ENCODE measurements at regions not wholly inside any gene's neighbourhood (a gene's known extent, or its start where the extent isn't known, plus 50 kb on each side); places are given as distances from the start of the nearest gene placed in this dataset.

DNA sequence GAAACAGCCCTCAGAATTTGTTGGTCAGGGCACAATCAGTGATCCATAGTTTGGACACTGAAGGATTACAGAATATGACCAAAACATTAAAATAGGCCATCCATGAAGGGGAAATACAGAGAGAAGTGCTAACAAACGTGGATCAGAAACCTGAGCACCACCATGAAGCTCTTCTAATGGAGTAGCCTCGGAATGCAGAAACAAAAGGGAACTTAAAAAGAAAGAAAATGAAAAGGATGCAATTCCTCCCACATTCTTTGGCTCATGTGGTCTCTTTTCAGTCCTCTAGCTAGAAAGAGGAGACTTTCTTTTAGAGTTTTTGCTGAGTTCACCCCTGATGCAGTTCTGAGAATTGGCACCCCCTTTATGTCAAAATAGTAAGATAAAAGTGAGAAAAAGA, 989.8 kb upstream of the B3GALT2 start:
- no peaks in the 10 kb centered on the region for H3K36me3 Mint-ChIP-seq (ENCODE audit: low read depth)

DNA sequence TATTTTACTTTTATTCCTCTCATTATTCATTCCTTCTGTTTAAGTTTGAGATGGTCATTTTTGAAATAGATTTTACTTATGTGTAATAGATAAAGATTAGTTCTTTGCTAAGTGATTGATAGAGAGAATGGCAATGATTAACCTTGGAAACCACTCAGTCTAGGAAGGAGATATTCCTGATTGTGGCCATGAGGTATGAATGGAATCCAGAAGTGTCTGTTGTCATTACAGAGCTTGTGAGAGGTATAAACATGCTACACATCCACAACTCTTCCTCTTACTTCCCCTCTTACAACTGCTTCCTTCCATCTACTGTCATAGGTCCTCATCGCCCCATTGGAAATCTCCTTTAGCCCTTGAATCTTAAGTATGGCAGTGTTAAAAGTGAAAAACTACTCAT, 988.8 kb upstream of the B3GALT2 start:
- Mint-ChIP-seq H3K9me3 (peaks cover 8% of the 10 kb centered on the region), H3K27ac (no peak overlapping the region), H3K27me3 (ENCODE audit: low read depth) (no peaks in the 10 kb centered on the region), H3K4me1 (no peaks in the 10 kb centered on the region), H3K4me3 (no peak overlapping the region), H3K36me3 (ENCODE audit: low read depth) (no peaks in the 10 kb centered on the region)
- TF ChIP-seq, protein P1, sequence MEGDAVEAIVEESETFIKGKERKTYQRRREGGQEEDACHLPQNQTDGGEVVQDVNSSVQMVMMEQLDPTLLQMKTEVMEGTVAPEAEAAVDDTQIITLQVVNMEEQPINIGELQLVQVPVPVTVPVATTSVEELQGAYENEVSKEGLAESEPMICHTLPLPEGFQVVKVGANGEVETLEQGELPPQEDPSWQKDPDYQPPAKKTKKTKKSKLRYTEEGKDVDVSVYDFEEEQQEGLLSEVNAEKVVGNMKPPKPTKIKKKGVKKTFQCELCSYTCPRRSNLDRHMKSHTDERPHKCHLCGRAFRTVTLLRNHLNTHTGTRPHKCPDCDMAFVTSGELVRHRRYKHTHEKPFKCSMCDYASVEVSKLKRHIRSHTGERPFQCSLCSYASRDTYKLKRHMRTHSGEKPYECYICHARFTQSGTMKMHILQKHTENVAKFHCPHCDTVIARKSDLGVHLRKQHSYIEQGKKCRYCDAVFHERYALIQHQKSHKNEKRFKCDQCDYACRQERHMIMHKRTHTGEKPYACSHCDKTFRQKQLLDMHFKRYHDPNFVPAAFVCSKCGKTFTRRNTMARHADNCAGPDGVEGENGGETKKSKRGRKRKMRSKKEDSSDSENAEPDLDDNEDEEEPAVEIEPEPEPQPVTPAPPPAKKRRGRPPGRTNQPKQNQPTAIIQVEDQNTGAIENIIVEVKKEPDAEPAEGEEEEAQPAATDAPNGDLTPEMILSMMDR (IDR thresholded peaks at IDR 0.05; ENCODE audit: unreplicated experiment in 3 of 3) = no peak

More for the DNA sequence above, 989.8 kb upstream of the B3GALT2 start:
- no peak overlapping the region for H3K27ac Mint-ChIP-seq
- no peaks in the 10 kb centered on the region for H3K4me1 Mint-ChIP-seq
- H3K4me3 Mint-ChIP-seq = no peak overlapping the region
- H3K27me3 Mint-ChIP-seq (ENCODE audit: low read depth) = no peaks in the 10 kb centered on the region
- peaks cover 2% of the 10 kb centered on the region for H3K9me3 Mint-ChIP-seq
- TF ChIP-seq, protein P1 (IDR thresholded peaks at IDR 0.05; ENCODE audit: unreplicated experiment in 3 of 3) = no peak

DNA sequence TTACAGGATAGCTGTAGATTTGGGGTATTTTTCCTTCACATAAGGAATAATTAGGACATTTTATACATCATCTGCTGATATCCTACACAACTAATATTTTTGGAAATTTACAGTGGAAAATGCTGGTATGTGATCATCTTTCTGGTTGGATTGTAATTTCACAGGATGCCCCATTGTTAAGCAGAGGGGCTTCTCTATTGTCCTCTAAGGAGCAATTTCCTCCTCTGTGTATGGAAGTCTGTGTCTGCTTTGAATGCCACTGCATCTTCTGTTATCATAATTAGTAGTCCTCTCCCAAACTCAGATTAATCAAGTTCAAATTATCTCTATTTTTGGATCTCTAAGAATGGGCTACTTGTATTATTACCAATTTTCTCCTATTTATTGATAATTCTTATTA, 988.1 kb upstream of the B3GALT2 start:
- TF ChIP-seq, protein P1 (IDR thresholded peaks at IDR 0.05; ENCODE audit: unreplicated experiment in 3 of 3) = no peak
- Mint-ChIP-seq H3K27me3 (ENCODE audit: low read depth) (no peaks in the 10 kb centered on the region), H3K36me3 (ENCODE audit: low read depth) (no peaks in the 10 kb centered on the region), H3K9me3 (peaks cover 8% of the 10 kb centered on the region), H3K27ac (no peak overlapping the region), H3K4me3 (no peak overlapping the region), H3K4me1 (no peaks in the 10 kb centered on the region)

DNA sequence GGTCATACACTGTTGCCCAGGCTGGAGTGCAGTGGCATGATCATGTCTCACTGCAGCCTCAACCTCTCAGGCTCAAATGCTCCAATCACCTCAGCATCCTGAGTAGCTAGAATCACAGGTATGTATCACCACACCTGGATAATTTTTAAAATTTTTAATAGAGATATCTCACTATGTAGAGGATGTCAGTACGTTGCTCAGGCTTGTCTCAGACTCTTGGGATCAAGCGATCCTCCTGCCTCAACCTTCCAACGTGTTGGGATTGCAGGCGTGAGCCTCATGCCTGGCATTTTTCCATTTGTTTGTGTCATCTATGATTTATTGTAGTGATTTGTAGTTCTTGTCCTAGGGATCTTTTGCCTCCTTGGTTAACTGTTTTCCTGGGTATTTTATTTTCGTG, 985.2 kb upstream of the B3GALT2 start:
- H3K9me3 Mint-ChIP-seq = peaks cover 8% of the 10 kb centered on the region
- H3K36me3 Mint-ChIP-seq (ENCODE audit: low read depth) = no peaks in the 10 kb centered on the region
- no peaks in the 10 kb centered on the region for H3K4me1 Mint-ChIP-seq
- TF ChIP-seq, protein P1 (IDR thresholded peaks at IDR 0.05; ENCODE audit: unreplicated experiment in 3 of 3) = no peak
- H3K4me3 Mint-ChIP-seq = no peak overlapping the region
- H3K27me3 Mint-ChIP-seq (ENCODE audit: low read depth) = no peaks in the 10 kb centered on the region
- no peak overlapping the region for H3K27ac Mint-ChIP-seq

DNA sequence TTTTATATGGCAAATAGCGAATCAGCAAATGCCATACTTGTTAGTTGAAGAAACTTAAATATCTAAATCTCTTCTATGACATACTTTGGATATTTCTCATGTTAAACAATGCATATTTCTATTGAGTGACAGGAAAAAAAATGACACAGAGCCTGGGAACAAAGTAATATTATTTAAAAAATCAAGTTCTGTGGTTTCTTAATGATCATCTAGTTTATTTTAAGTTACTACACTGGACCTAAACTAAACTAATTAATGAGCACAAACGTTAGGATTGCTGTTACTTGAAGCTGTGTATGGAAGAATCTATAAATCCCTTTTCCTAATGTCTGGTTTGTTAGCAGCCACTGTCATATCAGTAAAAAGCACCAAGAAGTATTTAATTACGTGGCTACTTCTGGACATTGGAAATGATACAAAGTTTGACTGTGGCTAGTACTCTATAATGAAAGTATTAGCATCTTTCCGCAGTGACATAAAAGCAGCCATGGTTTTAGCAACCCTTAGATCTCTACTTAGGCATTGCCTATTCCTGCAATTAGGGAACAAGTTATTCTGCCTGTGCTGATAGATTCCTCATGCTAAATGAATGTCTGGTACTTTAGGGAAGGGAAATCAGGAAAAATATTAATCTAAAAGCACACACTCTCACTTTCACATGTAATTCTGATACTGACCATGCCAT, 981.7 kb upstream of the B3GALT2 start:
- Mint-ChIP-seq H3K36me3 (ENCODE audit: low read depth) (no peaks in the 10 kb centered on the region), H3K27me3 (ENCODE audit: low read depth) (no peaks in the 10 kb centered on the region), H3K9me3 (peaks cover 8% of the 10 kb centered on the region), H3K4me1 (no peaks in the 10 kb centered on the region), H3K27ac (no peak overlapping the region), H3K4me3 (no peak overlapping the region)
- TF ChIP-seq, protein P1 (IDR thresholded peaks at IDR 0.05; ENCODE audit: unreplicated experiment in 3 of 3) = no peak

DNA sequence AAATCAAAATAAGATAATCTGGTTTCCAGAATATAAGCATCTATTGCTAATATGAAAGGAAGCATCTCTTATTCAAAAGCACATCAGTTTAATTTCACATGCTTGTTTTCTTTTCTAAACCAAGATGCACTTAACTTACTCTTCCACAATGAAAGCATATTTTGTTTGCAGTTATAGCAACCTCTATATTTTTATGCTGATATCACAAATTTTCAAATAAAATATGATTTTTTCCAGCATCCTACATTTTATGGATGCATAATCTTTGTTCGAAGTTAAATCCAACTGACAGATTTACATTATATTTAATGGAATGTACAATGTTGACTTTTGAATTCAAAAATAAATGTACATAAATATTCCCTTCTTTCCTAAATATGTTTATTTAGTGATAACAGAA, 978.3 kb upstream of the B3GALT2 start:
- Mint-ChIP-seq H3K9me3 (no peaks in the 10 kb centered on the region), H3K4me1 (no peaks in the 10 kb centered on the region), H3K27me3 (ENCODE audit: low read depth) (no peaks in the 10 kb centered on the region), H3K27ac (no peak overlapping the region), H3K4me3 (no peak overlapping the region), H3K36me3 (ENCODE audit: low read depth) (no peaks in the 10 kb centered on the region)
- TF ChIP-seq, protein P1 (IDR thresholded peaks at IDR 0.05; ENCODE audit: unreplicated experiment in 3 of 3) = no peak
